HG03565 (cell line): ENCODE measurements at regions not wholly inside any gene's neighbourhood (a gene's known extent, or its start where the extent isn't known, plus 50 kb on each side); places are given as distances from the start of the nearest gene placed in this dataset.

Source experiments
- ATAC-seq: cut with Tn5 transposase; IDR thresholded peaks from one replicate; pipeline ENCODE4 v1.9.1; 2021; ENCODE audit warnings: mild to moderate bottlenecking, moderate library complexity; ENCODE audit not compliant: unreplicated experiment

DNA sequence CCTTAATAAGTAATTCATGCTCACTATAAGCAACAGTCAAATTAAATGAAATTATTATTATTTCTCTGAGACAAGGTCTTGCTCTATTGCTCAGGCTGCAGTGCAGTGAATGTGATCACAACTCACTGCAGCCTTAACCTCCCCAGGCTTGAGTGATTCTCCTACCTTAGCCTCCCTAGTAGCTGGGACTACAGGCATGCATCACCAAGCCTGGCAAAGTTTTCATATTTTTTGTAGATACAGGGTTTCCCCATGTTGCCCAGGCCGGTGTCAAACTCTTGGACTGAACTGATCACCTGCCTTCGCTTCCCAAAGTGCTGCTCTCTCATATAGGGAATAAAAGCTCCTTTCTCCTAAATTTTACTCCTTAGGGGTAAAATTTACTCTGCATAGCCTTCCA is 74.9 kb upstream of the GAREM1 start:
- no peak for ATAC-seq

DNA sequence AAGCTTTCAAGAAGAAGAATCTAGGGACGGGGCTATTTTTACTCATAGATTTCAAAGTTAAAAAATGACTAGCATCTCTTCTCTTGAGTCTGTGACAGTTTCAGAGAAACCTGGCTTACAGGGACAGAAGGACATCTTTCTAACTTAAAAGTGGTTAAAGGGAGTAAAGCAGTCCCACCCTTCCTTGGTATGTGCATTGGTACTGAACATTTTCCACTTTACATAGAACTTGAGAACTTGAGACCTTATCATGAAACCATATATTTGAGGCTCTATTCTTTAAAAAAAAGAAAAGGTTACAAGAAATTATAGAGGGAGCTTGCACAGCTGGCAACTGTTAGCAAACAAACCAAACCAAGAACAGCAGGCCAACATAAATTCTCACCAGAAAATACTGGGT is 73.4 kb upstream of the GAREM1 start:
- ATAC-seq = no peak

DNA sequence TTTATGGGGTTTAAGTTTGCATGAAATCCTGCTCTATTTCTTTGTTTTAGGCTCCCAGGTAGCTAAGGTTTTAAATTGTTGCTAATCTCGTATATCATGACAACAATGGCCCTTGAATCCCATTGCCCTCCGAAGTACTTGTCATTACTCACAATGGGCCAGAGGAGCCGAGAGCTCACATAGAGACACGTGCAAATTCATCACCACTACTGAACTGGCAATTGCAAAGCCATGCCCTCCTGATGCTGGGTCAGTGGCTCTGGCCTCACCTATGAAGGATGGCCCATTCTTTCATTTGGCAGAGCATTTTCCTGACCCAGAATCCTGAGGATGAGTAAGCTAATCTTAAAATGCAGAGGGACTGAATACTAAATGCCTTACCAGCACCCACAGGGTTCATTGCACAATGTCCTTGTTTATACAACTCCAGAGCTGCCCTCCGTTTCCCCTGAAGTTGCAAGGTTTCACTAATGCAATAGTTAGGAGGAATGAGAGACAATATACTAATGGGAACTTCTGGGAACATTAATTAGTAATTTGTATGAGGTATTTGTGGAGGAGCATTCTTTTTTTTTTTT is 71.6 kb upstream of the GAREM1 start:
- ATAC-seq = no peak

DNA sequence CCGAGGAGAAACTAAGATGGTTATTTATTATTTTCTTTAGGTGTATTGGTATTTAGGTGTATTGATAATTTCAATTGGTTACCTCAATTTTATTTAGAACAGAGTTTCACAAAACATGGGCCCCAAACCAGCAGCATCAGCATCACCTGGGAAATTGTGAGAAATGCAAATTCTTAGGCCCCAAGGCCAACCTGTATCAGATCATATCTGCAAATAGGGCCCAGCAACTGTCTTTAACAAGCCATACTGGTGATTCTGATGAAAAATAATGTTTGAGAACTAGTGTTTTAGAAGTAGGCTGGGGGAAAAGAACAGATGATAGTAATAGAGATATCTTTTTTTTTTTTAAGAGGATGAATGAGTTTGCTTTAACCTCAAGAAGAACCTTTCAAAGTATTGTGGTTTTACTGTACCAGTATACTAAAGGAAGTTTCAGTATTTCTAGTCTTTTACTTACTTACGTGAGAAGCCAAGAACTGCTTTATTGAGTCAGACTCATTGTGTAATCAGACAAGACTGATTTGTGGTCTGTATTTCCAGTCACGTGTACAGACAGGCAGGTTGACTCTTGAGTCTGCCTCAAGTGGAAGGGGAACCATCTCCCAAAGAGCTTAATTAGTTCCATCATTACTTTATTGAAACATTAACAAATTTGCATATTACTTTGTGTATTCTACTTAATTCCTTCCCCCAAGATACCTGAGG is 60.4 kb upstream of the GAREM1 start:
- peak; percentile 98 for ATAC-seq

DNA sequence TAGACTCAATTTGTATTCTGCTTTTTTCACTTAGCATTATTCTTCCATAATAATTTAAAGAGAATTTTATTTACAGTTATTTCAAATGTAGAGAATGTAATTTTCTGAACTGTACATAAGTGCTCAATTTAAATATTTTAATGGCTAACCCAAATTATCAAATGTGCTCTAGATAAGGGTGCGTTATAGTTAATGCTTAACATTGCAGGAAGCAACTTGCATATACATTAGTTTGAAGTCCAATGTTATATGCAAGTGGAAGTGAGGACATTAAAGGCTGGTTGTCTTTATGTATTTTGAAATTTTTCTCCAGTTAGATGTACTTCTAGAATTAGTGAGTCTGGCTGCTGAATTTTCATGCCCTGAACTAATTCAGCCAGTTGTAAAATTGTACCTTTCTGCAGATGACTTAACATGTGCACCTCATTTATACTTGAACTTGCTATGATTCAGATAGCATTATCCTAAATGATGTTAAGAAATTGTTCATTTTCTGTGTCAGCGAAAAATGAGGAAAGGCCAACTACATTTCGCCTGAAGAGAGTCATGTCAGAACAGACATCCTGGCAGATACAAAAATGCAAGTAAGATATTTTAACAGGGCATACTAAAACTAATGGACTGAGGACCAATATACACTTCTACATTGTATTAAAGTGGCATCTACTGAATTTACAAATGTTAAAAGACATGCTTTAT is 59.2 kb upstream of the GAREM1 start:
- no peak for ATAC-seq

DNA sequence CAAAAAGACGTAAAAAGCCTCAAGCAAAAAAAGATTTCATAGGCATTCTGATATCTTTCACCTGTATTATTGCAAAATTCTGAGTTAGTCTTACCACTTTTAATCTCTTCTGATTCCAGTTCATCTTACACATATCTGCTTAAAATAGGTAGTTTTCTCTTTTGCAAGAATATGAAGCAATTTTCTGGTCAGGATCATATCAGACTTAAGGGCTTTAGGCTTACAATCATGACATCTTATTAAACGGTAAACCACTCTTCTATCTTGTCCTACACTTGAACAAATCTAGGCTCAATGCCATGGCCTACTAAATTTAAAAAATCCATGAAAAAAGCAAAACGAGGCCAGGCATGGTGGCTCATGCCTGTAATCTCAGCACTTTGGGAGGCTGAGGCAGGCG is 50.1 kb upstream of the GAREM1 start:
- no peak for ATAC-seq
